ENCODE measurements at regions not wholly inside any gene's neighbourhood (a gene's known extent, or its start where the extent isn't known, plus 50 kb on each side); places are given as distances from the start of the nearest gene placed in this dataset.

- no peak for DNase-seq
Observed at GRCh38 chr2:45180779-45181178, 171.5 kb upstream of the SIX2 start.

GRCh38 chr2:45180033-45180746 is 170.9 kb upstream of the SIX2 start:
- no peaks in the 10 kb centered on the region for H3K36me3 Mint-ChIP-seq (ENCODE audit: unreplicated experiment)
- H3K4me3 Mint-ChIP-seq (ENCODE audit: unreplicated experiment) = no peak overlapping the region
- no peak for TF ChIP-seq CTCF (IDR thresholded peaks at IDR 0.05; ENCODE audit: partially characterized antibody, unreplicated experiment)
- no peak for DNase-seq
- H3K27me3 Mint-ChIP-seq (ENCODE audit: unreplicated experiment) = no peaks in the 10 kb centered on the region
- no peaks in the 10 kb centered on the region for H3K9me3 Mint-ChIP-seq (ENCODE audit: unreplicated experiment)
- H3K27ac Mint-ChIP-seq (ENCODE audit: unreplicated experiment) = no peak overlapping the region
- H3K4me1 Mint-ChIP-seq (ENCODE audit: low read depth, unreplicated experiment) = no peaks in the 10 kb centered on the region

More at GRCh38 chr2:45180779-45181178, 171.5 kb upstream of the SIX2 start:
- H3K4me3 Mint-ChIP-seq (ENCODE audit: unreplicated experiment) = no peak overlapping the region
- H3K27me3 Mint-ChIP-seq (ENCODE audit: unreplicated experiment) = no peaks in the 10 kb centered on the region
- H3K4me1 Mint-ChIP-seq (ENCODE audit: low read depth, unreplicated experiment) = no peaks in the 10 kb centered on the region
- no peak overlapping the region for H3K27ac Mint-ChIP-seq (ENCODE audit: unreplicated experiment)
- no peak for TF ChIP-seq CTCF (IDR thresholded peaks at IDR 0.05; ENCODE audit: partially characterized antibody, unreplicated experiment)
- no peaks in the 10 kb centered on the region for H3K9me3 Mint-ChIP-seq (ENCODE audit: unreplicated experiment)
- no peaks in the 10 kb centered on the region for H3K36me3 Mint-ChIP-seq (ENCODE audit: unreplicated experiment)

- no peaks in the 10 kb centered on the region for H3K9me3 Mint-ChIP-seq (ENCODE audit: unreplicated experiment)
- no peak overlapping the region for H3K4me3 Mint-ChIP-seq (ENCODE audit: unreplicated experiment)
- H3K4me1 Mint-ChIP-seq (ENCODE audit: low read depth, unreplicated experiment) = no peaks in the 10 kb centered on the region
- H3K36me3 Mint-ChIP-seq (ENCODE audit: unreplicated experiment) = no peaks in the 10 kb centered on the region
- DNase-seq = no peak
- TF ChIP-seq CTCF (IDR thresholded peaks at IDR 0.05; ENCODE audit: partially characterized antibody, unreplicated experiment) = no peak
- H3K27ac Mint-ChIP-seq (ENCODE audit: unreplicated experiment) = no peak overlapping the region
- no peaks in the 10 kb centered on the region for H3K27me3 Mint-ChIP-seq (ENCODE audit: unreplicated experiment)
Observed at GRCh38 chr2:45178854-45179253, 169.6 kb upstream of the SIX2 start.

GRCh38 chr2:45178359-45178758 is 169.1 kb upstream of the SIX2 start:
- Mint-ChIP-seq H3K4me3 (ENCODE audit: unreplicated experiment) (no peak overlapping the region), H3K36me3 (ENCODE audit: unreplicated experiment) (no peaks in the 10 kb centered on the region), H3K9me3 (ENCODE audit: unreplicated experiment) (no peaks in the 10 kb centered on the region), H3K4me1 (ENCODE audit: low read depth, unreplicated experiment) (no peaks in the 10 kb centered on the region), H3K27me3 (ENCODE audit: unreplicated experiment) (no peaks in the 10 kb centered on the region), H3K27ac (ENCODE audit: unreplicated experiment) (no peak overlapping the region)
- TF ChIP-seq CTCF (IDR thresholded peaks at IDR 0.05; ENCODE audit: partially characterized antibody, unreplicated experiment) = no peak
- no peak for DNase-seq

- no peaks in the 10 kb centered on the region for H3K4me1 Mint-ChIP-seq (ENCODE audit: low read depth, unreplicated experiment)
- no peak overlapping the region for H3K27ac Mint-ChIP-seq (ENCODE audit: unreplicated experiment)
- H3K9me3 Mint-ChIP-seq (ENCODE audit: unreplicated experiment) = no peaks in the 10 kb centered on the region
- H3K27me3 Mint-ChIP-seq (ENCODE audit: unreplicated experiment) = no peaks in the 10 kb centered on the region
- TF ChIP-seq CTCF (IDR thresholded peaks at IDR 0.05; ENCODE audit: partially characterized antibody, unreplicated experiment) = no peak
- DNase-seq = no peak
- no peak overlapping the region for H3K4me3 Mint-ChIP-seq (ENCODE audit: unreplicated experiment)
- H3K36me3 Mint-ChIP-seq (ENCODE audit: unreplicated experiment) = no peaks in the 10 kb centered on the region
Observed at GRCh38 chr2:45177870-45178269, 168.6 kb upstream of the SIX2 start.
